ENCODE measurements at regions not wholly inside any gene's neighbourhood (a gene's known extent, or its start where the extent isn't known, plus 50 kb on each side); places are given as distances from the start of the nearest gene placed in this dataset.

DNA sequence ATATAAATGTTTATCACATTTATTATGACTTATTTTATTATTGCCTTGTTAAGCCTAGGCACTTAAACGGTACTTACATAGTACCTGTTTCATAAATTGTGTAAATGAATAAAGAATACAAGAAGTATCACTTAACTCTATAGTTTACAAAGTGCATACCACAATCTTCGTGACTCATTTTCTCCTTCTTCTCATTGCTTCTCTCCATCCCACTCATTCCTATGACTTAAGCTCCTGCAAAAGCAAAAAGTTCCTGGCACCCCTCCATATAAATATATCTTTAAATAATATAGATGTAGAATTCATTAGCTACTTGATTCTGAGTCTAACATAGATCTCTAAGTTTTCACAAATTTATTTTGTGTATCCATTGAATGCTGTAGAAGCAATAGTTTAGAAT lies 1382.0 kb upstream of the CELF2 start:
- Histone ChIP-seq H3K18ac (ENCODE audit: low read length) (no peak overlapping the region), H3K23ac (ENCODE audit: low read length) (no peak overlapping the region), H4K91ac (ENCODE audit: low read depth, low read length) (no peak overlapping the region), H3K79me2 (ENCODE audit: control insufficient read depth, insufficient read depth, low read length, poor library complexity) (no peaks in the 10 kb centered on the region), H3K27me3 (ENCODE audit: insufficient read depth, low read length) (no peaks in the 10 kb centered on the region), H3K4ac (ENCODE audit: low read depth, low read length) (no peak overlapping the region), H3K9me3 (ENCODE audit: insufficient read depth, low read depth, low read length) (no peaks in the 10 kb centered on the region), H3K27ac (ENCODE audit: low read depth, low read length) (no peak overlapping the region), H3K9ac (ENCODE audit: low read length) (no peak overlapping the region), H2BK12ac (ENCODE audit: low read length) (no peak overlapping the region), H2AK5ac (ENCODE audit: low read length) (no peak overlapping the region), H3K4me2 (ENCODE audit: low read length) (no peak overlapping the region), H3K36me3 (ENCODE audit: control insufficient read depth in 1 of 2, insufficient read depth in 2 of 2, low read length in 2 of 2) (no peaks in the 10 kb centered on the region), H4K8ac (ENCODE audit: low read depth, low read length) (no peak overlapping the region), H3K4me1 (ENCODE audit: control insufficient read depth in 1 of 2, insufficient read depth in 2 of 2, low read length in 2 of 2) (no peaks in the 10 kb centered on the region), H3K14ac (ENCODE audit: low read length) (no peak overlapping the region), H2BK5ac (ENCODE audit: low read depth, low read length, poor library complexity) (no peak overlapping the region), H2BK120ac (ENCODE audit: insufficient read depth, low read length, poor library complexity) (no peak overlapping the region), H3K4me3 (ENCODE audit: low read depth, low read length) (no peak overlapping the region), H3K79me1 (ENCODE audit: low read length) (no peaks in the 10 kb centered on the region), H2AFZ (ENCODE audit: insufficient read depth, low read length, poor library complexity) (no peak overlapping the region), H4K12ac (ENCODE audit: low read depth, low read length) (no peak overlapping the region)
- WGBS (ENCODE audit: extremely low coverage, insufficient coverage, insufficient read length), result no CpG with 5 or more reads among the region's 2 CpGs
- no peak for DNase-seq

DNA sequence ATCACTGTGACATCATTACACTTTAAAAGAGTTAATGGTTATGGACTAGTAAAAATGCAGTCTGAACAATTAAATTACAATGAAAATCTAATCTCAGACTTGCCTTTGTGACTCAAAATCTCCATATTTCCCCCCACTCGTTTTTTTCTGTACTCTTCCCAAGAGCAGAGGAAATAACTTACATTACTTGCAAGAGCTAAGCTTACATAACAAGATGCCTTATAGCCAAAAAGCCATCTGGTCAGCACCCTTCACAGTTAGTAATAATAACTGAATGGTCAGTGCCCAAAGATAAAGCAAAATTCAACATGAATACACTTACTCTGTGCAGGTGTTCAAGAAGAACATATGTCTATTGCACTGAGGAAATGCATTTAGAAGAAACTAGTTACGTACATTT lies 1381.5 kb upstream of the CELF2 start:
- no peak overlapping the region for H4K8ac ChIP-seq (ENCODE audit: low read depth, low read length)
- H3K23ac ChIP-seq (ENCODE audit: low read length), result no peak overlapping the region
- no peaks in the 10 kb centered on the region for H3K4me1 ChIP-seq (ENCODE audit: control insufficient read depth in 1 of 2, insufficient read depth in 2 of 2, low read length in 2 of 2)
- no peaks in the 10 kb centered on the region for H3K9me3 ChIP-seq (ENCODE audit: insufficient read depth, low read depth, low read length)
- no peak overlapping the region for H4K91ac ChIP-seq (ENCODE audit: low read depth, low read length)
- no peak overlapping the region for H2BK12ac ChIP-seq (ENCODE audit: low read length)
- H3K18ac ChIP-seq (ENCODE audit: low read length), result no peak overlapping the region
- no peaks in the 10 kb centered on the region for H3K27me3 ChIP-seq (ENCODE audit: insufficient read depth, low read length)
- H3K36me3 ChIP-seq (ENCODE audit: control insufficient read depth in 1 of 2, insufficient read depth in 2 of 2, low read length in 2 of 2), result no peaks in the 10 kb centered on the region
- H3K4ac ChIP-seq (ENCODE audit: low read depth, low read length), result no peak overlapping the region
- no peak overlapping the region for H2AFZ ChIP-seq (ENCODE audit: insufficient read depth, low read length, poor library complexity)
- no peak overlapping the region for H4K12ac ChIP-seq (ENCODE audit: low read depth, low read length)
- H2BK5ac ChIP-seq (ENCODE audit: low read depth, low read length, poor library complexity), result no peak overlapping the region
- no peak overlapping the region for H3K27ac ChIP-seq (ENCODE audit: low read depth, low read length)
- no CpG with 5 or more reads among the region's 2 CpGs for WGBS (ENCODE audit: extremely low coverage, insufficient coverage, insufficient read length)
- no peak overlapping the region for H3K4me3 ChIP-seq (ENCODE audit: low read depth, low read length)
- H3K14ac ChIP-seq (ENCODE audit: low read length), result no peak overlapping the region
- no peak overlapping the region for H2AK5ac ChIP-seq (ENCODE audit: low read length)
- DNase-seq, result no peak
- H2BK120ac ChIP-seq (ENCODE audit: insufficient read depth, low read length, poor library complexity), result no peak overlapping the region
- no peaks in the 10 kb centered on the region for H3K79me2 ChIP-seq (ENCODE audit: control insufficient read depth, insufficient read depth, low read length, poor library complexity)
- no peak overlapping the region for H3K9ac ChIP-seq (ENCODE audit: low read length)
- no peak overlapping the region for H3K4me2 ChIP-seq (ENCODE audit: low read length)
- no peaks in the 10 kb centered on the region for H3K79me1 ChIP-seq (ENCODE audit: low read length)

DNA sequence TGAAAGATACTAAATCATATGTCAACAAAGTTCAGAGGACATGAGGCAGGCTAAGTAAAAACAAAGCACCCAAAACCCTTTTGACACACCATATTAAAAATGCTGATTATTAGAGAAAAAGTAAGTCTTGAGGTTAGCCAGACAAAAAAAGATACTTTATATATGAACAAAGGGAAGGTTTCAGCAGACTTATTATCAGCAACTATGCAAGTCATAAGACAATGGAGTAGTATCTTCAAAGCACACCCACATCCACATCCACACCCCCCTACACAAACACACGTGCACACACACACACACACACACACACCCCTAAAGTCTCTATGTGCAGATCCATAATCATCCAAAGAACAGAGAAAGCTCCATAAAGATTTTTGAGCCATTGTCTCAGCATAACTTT lies 1373.9 kb upstream of the CELF2 start:
- Histone ChIP-seq H2BK120ac (ENCODE audit: insufficient read depth, low read length, poor library complexity) (no peak overlapping the region), H2BK5ac (ENCODE audit: low read depth, low read length, poor library complexity) (no peak overlapping the region), H3K4me1 (ENCODE audit: control insufficient read depth in 1 of 2, insufficient read depth in 2 of 2, low read length in 2 of 2) (no peaks in the 10 kb centered on the region), H4K91ac (ENCODE audit: low read depth, low read length) (no peak overlapping the region), H3K27ac (ENCODE audit: low read depth, low read length) (no peak overlapping the region), H3K23ac (ENCODE audit: low read length) (no peak overlapping the region), H3K9ac (ENCODE audit: low read length) (no peak overlapping the region), H3K79me2 (ENCODE audit: control insufficient read depth, insufficient read depth, low read length, poor library complexity) (no peaks in the 10 kb centered on the region), H3K4ac (ENCODE audit: low read depth, low read length) (no peak overlapping the region), H3K4me3 (ENCODE audit: low read depth, low read length) (no peak overlapping the region), H2AFZ (ENCODE audit: insufficient read depth, low read length, poor library complexity) (no peak overlapping the region), H2AK5ac (ENCODE audit: low read length) (no peak overlapping the region), H3K18ac (ENCODE audit: low read length) (no peak overlapping the region), H4K12ac (ENCODE audit: low read depth, low read length) (no peak overlapping the region), H3K27me3 (ENCODE audit: insufficient read depth, low read length) (no peaks in the 10 kb centered on the region), H3K4me2 (ENCODE audit: low read length) (no peak overlapping the region), H4K8ac (ENCODE audit: low read depth, low read length) (no peak overlapping the region), H2BK12ac (ENCODE audit: low read length) (no peak overlapping the region), H3K79me1 (ENCODE audit: low read length) (no peaks in the 10 kb centered on the region), H3K9me3 (ENCODE audit: insufficient read depth, low read depth, low read length) (no peaks in the 10 kb centered on the region), H3K14ac (ENCODE audit: low read length) (no peak overlapping the region), H3K36me3 (ENCODE audit: control insufficient read depth in 1 of 2, insufficient read depth in 2 of 2, low read length in 2 of 2) (no peaks in the 10 kb centered on the region)
- WGBS (ENCODE audit: extremely low coverage, insufficient coverage, insufficient read length), result no CpG with 5 or more reads among the region's 1 CpG
- no peak for DNase-seq

DNA sequence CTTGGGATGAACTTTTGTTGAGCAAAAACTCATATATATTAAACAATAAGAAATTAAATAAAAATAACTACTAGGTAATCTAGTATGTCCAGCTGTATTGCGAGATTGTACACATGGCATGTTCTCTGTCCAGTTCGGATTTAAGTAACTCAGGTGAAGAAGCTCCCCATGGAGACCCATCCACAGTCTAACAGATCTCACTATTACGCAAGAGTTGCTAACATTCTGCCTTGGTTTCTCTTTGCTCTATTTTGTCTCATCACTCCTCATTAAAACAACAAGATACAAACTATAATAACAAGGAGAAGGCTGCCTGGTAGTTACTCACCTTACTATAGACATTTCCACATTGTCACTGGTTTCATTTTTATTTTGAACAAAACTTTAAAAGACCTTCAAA lies 1372.3 kb upstream of the CELF2 start:
- H3K4me3 ChIP-seq (ENCODE audit: low read depth, low read length), result no peak overlapping the region
- DNase-seq, result no peak
- no peak overlapping the region for H3K9ac ChIP-seq (ENCODE audit: low read length)
- H4K8ac ChIP-seq (ENCODE audit: low read depth, low read length), result no peak overlapping the region
- H3K79me1 ChIP-seq (ENCODE audit: low read length), result no peaks in the 10 kb centered on the region
- H3K23ac ChIP-seq (ENCODE audit: low read length), result no peak overlapping the region
- no peak overlapping the region for H3K4me2 ChIP-seq (ENCODE audit: low read length)
- H3K27ac ChIP-seq (ENCODE audit: low read depth, low read length), result no peak overlapping the region
- no peak overlapping the region for H4K91ac ChIP-seq (ENCODE audit: low read depth, low read length)
- H3K18ac ChIP-seq (ENCODE audit: low read length), result no peak overlapping the region
- no peaks in the 10 kb centered on the region for H3K9me3 ChIP-seq (ENCODE audit: insufficient read depth, low read depth, low read length)
- no peak overlapping the region for H2BK5ac ChIP-seq (ENCODE audit: low read depth, low read length, poor library complexity)
- no peak overlapping the region for H4K12ac ChIP-seq (ENCODE audit: low read depth, low read length)
- H2AFZ ChIP-seq (ENCODE audit: insufficient read depth, low read length, poor library complexity), result no peak overlapping the region
- H2AK5ac ChIP-seq (ENCODE audit: low read length), result no peak overlapping the region
- no peaks in the 10 kb centered on the region for H3K36me3 ChIP-seq (ENCODE audit: control insufficient read depth in 1 of 2, insufficient read depth in 2 of 2, low read length in 2 of 2)
- WGBS (ENCODE audit: extremely low coverage, insufficient coverage, insufficient read length), result no CpG with 5 or more reads among the region's 3 CpGs
- H3K27me3 ChIP-seq (ENCODE audit: insufficient read depth, low read length), result no peaks in the 10 kb centered on the region
- H2BK12ac ChIP-seq (ENCODE audit: low read length), result no peak overlapping the region
- no peak overlapping the region for H2BK120ac ChIP-seq (ENCODE audit: insufficient read depth, low read length, poor library complexity)
- no peaks in the 10 kb centered on the region for H3K4me1 ChIP-seq (ENCODE audit: control insufficient read depth in 1 of 2, insufficient read depth in 2 of 2, low read length in 2 of 2)
- no peaks in the 10 kb centered on the region for H3K79me2 ChIP-seq (ENCODE audit: control insufficient read depth, insufficient read depth, low read length, poor library complexity)
- H3K4ac ChIP-seq (ENCODE audit: low read depth, low read length), result no peak overlapping the region
- no peak overlapping the region for H3K14ac ChIP-seq (ENCODE audit: low read length)
